Skeletal muscle tissue (tissue), 3 donors: ENCODE measurements at regions not wholly inside any gene's neighbourhood (a gene's known extent, or its start where the extent isn't known, plus 50 kb on each side); places are given as distances from the start of the nearest gene placed in this dataset.

ENCODE experiments used
- H3K27ac ChIP-seq: one replicate; pipeline ENCODE4 v1.7.0; 2013; ENCODE audit warnings: mild to moderate bottlenecking, low read depth, low read length, inconsistent platforms
- H3K27me3 ChIP-seq, 3 donors: one replicate each; pipeline ENCODE4 v1.7.0; 2013; ENCODE audit warnings: low read length in 3 of 3; ENCODE audit not compliant: control insufficient read depth in 3 of 3, insufficient read depth in 3 of 3
- H3K36me3 ChIP-seq, 3 donors: one replicate each; pipeline ENCODE4 v1.7.0; 2013; ENCODE audit warnings: low read length in 3 of 3; ENCODE audit not compliant: control insufficient read depth in 3 of 3, insufficient read depth in 3 of 3
- H3K4me1 ChIP-seq, 3 donors: one replicate each; pipeline ENCODE4 v1.7.0; 2013; ENCODE audit warnings: low read length in 3 of 3, mild to moderate bottlenecking in 3 of 3; ENCODE audit not compliant: control insufficient read depth in 3 of 3, insufficient read depth in 3 of 3
- H3K4me3 ChIP-seq, 3 donors: one replicate each; pipeline ENCODE4 v1.7.0; 2013; ENCODE audit warnings: low read length in 3 of 3
- H3K9ac ChIP-seq, 3 donors: one replicate each; pipeline ENCODE4 v1.7.0; 2013; ENCODE audit warnings: low read length in 3 of 3, mild to moderate bottlenecking in 3 of 3, moderate library complexity in 2 of 3, low read depth in 1 of 3
- H3K9me3 ChIP-seq, 3 donors: one replicate each; pipeline ENCODE4 v1.7.0; 2013; ENCODE audit warnings: low read length in 3 of 3; ENCODE audit not compliant: control insufficient read depth in 3 of 3
- donor health status: Osteomylitis.

GRCh38 chr6:40901322-40902055, 137.5 kb downstream of the UNC5CL start:
- Histone ChIP-seq H3K36me3 (no peaks in the 10 kb centered on the region), H3K4me1 (peaks cover 21 to 35% (median 23%) of the 10 kb centered on the region in 3 donors), H3K27ac (peak overlapping the region; percentile 76), H3K9ac (peak overlapping the region in 1 of 3 donors; percentile 27), H3K27me3 (no peaks in the 10 kb centered on the region), H3K4me3 (peak overlapping the region in 1 of 3 donors; percentile 8), H3K9me3 (no peaks in the 10 kb centered on the region)

GRCh38 chr6:40900791-40901190, 138.2 kb downstream of the UNC5CL start:
- peaks cover 21 to 33% (median 23%) of the 10 kb centered on the region in 3 donors for H3K4me1 ChIP-seq
- no peaks in the 10 kb centered on the region for H3K27me3 ChIP-seq
- H3K9me3 ChIP-seq, result no peaks in the 10 kb centered on the region
- H3K4me3 ChIP-seq, result peak overlapping the region; percentile 8 to 17 (median 10)
- H3K36me3 ChIP-seq, result no peaks in the 10 kb centered on the region
- peak overlapping the region in 1 of 3 donors; percentile 18 for H3K9ac ChIP-seq
- H3K27ac ChIP-seq, result peak overlapping the region; percentile 76

DNA sequence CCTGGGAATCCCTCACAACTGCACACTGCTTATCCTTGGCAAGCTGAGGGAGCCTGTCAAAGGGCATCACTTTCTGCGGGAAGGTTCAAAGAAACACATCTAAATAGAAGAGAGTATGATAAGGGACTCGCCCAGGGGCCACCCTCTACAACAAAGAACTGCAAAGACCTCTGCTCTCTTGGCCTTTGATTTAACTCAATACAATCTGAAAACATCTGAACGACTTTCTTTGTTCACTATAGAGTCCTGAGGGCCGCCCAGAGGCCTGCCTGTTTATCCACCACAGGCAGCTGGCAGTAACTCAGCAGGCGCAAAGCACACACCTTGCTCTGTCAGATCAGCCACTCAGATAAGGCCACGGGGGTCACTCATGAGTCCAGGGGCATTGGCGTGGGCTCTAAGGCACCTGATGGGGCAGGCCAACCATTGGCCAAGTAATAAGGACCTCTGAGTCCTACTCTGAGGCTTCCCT, 139.3 kb downstream of the UNC5CL start:
- Histone ChIP-seq H3K4me1 (peaks cover 24 to 33% (median 26%) of the 10 kb centered on the region in 3 donors), H3K27me3 (no peaks in the 10 kb centered on the region), H3K9me3 (no peaks in the 10 kb centered on the region), H3K9ac (no peak overlapping the region), H3K36me3 (no peaks in the 10 kb centered on the region), H3K4me3 (no peak overlapping the region), H3K27ac (no peak overlapping the region)

GRCh38 chr6:40898073-40898472, 140.9 kb downstream of the UNC5CL start:
- Histone ChIP-seq H3K27ac (no peak overlapping the region), H3K27me3 (no peaks in the 10 kb centered on the region), H3K4me1 (peaks cover 24 to 30% (median 26%) of the 10 kb centered on the region in 3 donors)

GRCh38 chr6:40897390-40898003, 141.5 kb downstream of the UNC5CL start:
- Histone ChIP-seq H3K4me1 (peaks cover 24 to 26% (median 26%) of the 10 kb centered on the region in 3 donors), H3K27ac (no peak overlapping the region), H3K9ac (no peak overlapping the region), H3K27me3 (no peaks in the 10 kb centered on the region), H3K9me3 (no peaks in the 10 kb centered on the region), H3K36me3 (no peaks in the 10 kb centered on the region), H3K4me3 (no peak overlapping the region)

More at GRCh38 chr6:40898073-40898472, 140.9 kb downstream of the UNC5CL start:
- H3K9me3 ChIP-seq, result no peaks in the 10 kb centered on the region
- no peak overlapping the region for H3K9ac ChIP-seq
- H3K36me3 ChIP-seq, result no peaks in the 10 kb centered on the region
- H3K4me3 ChIP-seq, result no peak overlapping the region

GRCh38 chr6:40896696-40897095, 142.3 kb downstream of the UNC5CL start:
- Histone ChIP-seq H3K4me3 (no peak overlapping the region), H3K27ac (no peak overlapping the region), H3K9me3 (no peaks in the 10 kb centered on the region), H3K9ac (no peak overlapping the region), H3K36me3 (no peaks in the 10 kb centered on the region), H3K4me1 (peaks cover 18 to 19% (median 19%) of the 10 kb centered on the region in 3 donors), H3K27me3 (no peaks in the 10 kb centered on the region)

DNA sequence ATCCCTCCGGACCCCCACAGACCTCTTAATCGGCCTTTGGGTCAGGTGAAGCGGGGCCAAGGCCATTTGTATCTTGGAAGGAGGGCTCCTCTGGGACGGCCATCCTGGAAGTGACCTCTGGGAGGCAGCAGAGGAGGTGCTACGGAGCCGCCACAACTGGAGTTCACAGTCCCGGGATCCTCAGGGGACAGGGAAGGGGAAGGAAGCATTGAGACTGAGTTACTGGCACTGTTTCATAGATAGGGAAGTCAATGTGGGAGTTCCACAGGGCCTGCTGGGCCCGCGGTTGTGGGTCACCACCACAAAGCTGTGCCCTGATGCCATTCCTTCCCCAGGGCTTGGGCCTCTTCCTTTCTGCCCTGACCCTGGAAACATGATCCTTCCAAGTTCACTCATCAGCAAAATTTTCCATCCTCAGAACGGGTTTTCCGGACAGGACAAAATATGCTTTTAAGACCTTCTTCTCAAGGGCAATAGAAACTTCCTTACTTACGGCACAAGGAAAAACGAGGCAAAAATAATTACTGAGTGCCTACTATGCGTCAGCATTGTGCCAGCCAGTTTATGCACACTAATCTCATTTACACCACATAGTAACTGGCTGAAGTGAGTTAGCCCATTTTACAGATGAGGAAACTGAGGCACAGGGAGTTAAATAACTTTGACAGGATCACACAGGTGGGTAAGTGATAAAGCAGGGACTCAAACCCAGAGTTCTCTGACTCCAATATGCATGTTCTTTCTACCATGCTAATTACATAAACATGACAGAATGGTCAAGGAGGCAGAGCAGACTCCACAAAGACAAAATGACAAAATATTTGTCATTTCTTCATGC, 143.8 kb downstream of the UNC5CL start:
- no peaks in the 10 kb centered on the region for H3K27me3 ChIP-seq
- H3K36me3 ChIP-seq, result no peaks in the 10 kb centered on the region
- H3K4me3 ChIP-seq, result no peak overlapping the region
- H3K27ac ChIP-seq, result no peak overlapping the region
- peaks cover 4 to 5% (median 4%) of the 10 kb centered on the region in 3 donors for H3K4me1 ChIP-seq
- no peaks in the 10 kb centered on the region for H3K9me3 ChIP-seq
- H3K9ac ChIP-seq, result no peak overlapping the region

DNA sequence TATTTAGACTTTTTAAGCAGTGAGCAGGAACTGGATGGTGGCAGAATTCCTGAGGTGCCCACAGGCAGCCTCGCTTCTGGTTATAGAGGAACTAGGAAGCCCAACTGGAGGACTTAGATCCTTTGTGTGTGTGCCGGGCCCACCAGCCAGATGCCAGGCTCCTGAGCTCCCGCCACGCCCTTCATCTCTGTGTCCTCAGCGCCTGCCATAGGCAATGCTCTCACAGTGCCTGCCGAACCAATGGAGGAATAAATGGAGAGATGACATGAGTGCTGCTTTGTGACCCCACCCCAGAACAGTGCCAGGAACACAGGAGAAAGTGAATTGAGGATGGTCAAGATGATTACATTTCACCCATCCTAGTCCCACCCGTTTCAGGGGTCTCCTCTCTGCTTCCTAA, 146.0 kb downstream of the UNC5CL start:
- H3K36me3 ChIP-seq, result no peaks in the 10 kb centered on the region
- H3K27me3 ChIP-seq, result no peaks in the 10 kb centered on the region
- H3K9me3 ChIP-seq, result no peaks in the 10 kb centered on the region
- no peak overlapping the region for H3K27ac ChIP-seq
- no peak overlapping the region for H3K9ac ChIP-seq
- peaks cover 12 to 15% (median 14%) of the 10 kb centered on the region in 3 donors for H3K4me1 ChIP-seq
- no peak overlapping the region for H3K4me3 ChIP-seq

DNA sequence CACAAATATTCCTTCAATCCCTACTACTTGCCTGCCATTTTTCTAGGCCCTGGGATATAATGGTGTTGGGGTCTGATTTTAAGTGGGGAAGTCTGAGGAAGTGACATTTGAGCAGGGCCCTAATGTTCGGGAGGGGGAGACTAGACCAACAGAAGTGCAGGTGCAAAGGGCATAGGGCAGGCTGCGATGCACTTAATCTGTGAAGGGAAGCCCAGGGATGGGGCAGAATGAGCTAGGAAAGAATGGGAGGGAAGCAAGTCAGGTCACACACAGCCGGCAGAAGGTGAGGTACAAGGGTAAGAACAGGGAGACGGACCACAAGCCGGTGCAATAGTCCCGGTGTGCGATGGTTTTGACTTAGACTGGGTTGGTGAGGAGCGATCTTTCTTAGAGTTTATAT, 146.8 kb downstream of the UNC5CL start:
- no peak overlapping the region for H3K27ac ChIP-seq
- H3K9me3 ChIP-seq, result no peaks in the 10 kb centered on the region
- H3K4me3 ChIP-seq, result no peak overlapping the region
- peaks cover 16 to 22% (median 17%) of the 10 kb centered on the region in 3 donors for H3K4me1 ChIP-seq
- H3K36me3 ChIP-seq, result no peaks in the 10 kb centered on the region
- H3K27me3 ChIP-seq, result no peaks in the 10 kb centered on the region
- no peak overlapping the region for H3K9ac ChIP-seq
